Kidney epithelial cell (primary cell): ENCODE measurements at regions not wholly inside any gene's neighbourhood (a gene's known extent, or its start where the extent isn't known, plus 50 kb on each side); places are given as distances from the start of the nearest gene placed in this dataset.

Experiments used
- DNase-seq: peaks from one replicate; pipeline ENCODE4 v3.0.0-alpha.2; 2010; ENCODE audit warnings: low read depth
- H3K27me3 ChIP-seq: 2 replicates; pipeline ENCODE4 v1.6.0; 2011; ENCODE audit warnings: low read length; ENCODE audit not compliant: control insufficient read depth, insufficient read depth
- H3K36me3 ChIP-seq: 2 replicates; pipeline ENCODE4 v1.5.1; 2011; ENCODE audit warnings: low read length; ENCODE audit not compliant: control insufficient read depth, insufficient read depth
- H3K4me3 ChIP-seq: 2 replicates; pipeline ENCODE4 v1.5.1; 2011; ENCODE audit warnings: low read depth, mild to moderate bottlenecking, control low read depth, low read length
- TF ChIP-seq, protein P1 (sequence below): IDR thresholded peaks from 2 replicates; pipeline ENCODE4 v1.5.1; 2011; ENCODE audit warnings: mild to moderate bottlenecking, moderate library complexity, low read length, control low read depth, inconsistent platforms; ENCODE audit not compliant: insufficient read depth, poor library complexity, severe bottlenecking

DNA sequence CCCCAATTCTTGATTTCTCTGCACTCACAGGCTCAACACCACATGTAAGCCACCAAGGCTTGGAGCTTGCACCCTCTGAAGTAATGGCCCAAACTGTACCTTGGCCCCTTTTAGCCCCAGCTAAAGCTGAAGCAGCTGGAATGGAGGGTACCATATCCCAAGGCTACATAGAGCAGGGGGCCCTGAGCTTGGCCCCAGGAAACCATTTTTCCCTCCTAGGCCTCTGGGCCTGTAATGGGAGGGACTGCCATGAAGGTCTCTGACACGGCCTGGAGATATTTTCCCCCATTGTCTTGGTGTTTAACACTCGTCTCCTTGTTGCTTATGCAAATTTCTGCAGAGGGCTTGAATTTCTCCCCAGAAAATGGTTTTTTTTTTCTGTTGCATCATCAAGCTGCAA, 69.7 kb downstream of the SKA1 start:
- no peak for DNase-seq
- Histone ChIP-seq H3K4me3 (no peak overlapping the region), H3K36me3 (no peaks in the 10 kb centered on the region), H3K27me3 (no peaks in the 10 kb centered on the region)
- TF ChIP-seq, protein P1, sequence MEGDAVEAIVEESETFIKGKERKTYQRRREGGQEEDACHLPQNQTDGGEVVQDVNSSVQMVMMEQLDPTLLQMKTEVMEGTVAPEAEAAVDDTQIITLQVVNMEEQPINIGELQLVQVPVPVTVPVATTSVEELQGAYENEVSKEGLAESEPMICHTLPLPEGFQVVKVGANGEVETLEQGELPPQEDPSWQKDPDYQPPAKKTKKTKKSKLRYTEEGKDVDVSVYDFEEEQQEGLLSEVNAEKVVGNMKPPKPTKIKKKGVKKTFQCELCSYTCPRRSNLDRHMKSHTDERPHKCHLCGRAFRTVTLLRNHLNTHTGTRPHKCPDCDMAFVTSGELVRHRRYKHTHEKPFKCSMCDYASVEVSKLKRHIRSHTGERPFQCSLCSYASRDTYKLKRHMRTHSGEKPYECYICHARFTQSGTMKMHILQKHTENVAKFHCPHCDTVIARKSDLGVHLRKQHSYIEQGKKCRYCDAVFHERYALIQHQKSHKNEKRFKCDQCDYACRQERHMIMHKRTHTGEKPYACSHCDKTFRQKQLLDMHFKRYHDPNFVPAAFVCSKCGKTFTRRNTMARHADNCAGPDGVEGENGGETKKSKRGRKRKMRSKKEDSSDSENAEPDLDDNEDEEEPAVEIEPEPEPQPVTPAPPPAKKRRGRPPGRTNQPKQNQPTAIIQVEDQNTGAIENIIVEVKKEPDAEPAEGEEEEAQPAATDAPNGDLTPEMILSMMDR, result no peak

DNA sequence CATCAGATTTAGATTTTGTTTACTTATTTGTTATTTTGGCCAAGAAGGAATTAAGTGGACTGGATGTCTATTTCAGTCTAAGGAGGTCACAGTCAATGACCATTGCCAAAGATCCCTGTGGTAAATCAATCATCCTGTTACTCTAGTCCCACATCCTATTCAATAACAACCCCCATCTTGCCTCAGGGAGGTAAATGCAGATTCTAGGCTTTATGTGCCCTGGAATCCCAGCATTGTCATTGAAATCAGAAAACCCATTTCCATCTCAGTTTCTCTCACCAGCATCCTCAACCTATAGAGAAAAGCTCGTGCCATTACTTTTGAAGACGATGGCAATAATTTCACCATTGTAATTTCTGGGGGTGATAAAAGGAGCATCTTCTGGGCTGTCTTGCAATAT, 71.8 kb downstream of the SKA1 start:
- no peaks in the 10 kb centered on the region for H3K27me3 ChIP-seq
- DNase-seq, result no peak
- H3K36me3 ChIP-seq, result no peaks in the 10 kb centered on the region
- TF ChIP-seq, protein P1, result no peak
- H3K4me3 ChIP-seq, result no peak overlapping the region

DNA sequence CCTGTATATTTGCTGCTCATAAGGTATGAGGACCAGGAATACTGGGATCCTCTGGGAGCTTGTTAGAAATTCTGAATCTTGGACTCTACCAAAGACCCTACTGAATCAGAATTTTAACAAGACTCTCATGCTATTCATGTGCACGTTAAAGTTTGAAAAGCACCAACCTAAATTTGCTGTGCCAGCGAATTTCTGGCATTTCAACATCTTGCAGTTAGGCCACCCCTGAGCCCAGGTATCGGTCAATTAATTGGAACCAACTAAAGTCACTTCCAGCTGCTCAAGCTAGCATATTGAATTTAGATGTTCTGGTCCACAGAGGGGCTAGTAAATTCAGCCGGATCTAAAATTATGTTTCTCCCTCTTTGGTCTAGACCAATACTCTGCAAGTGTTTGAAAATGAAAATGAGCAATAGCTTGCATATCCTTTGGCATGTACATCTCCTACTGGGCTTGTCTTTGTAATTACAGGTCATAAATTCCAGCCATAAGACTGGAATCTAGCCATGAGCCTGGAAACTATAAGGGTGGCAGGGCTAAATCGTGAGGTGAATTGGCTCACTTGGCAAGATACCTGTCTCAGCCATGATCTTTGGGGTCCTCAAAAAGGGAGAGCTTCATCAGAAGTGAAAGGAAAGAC, 72.4 kb downstream of the SKA1 start:
- Histone ChIP-seq H3K4me3 (no peak overlapping the region), H3K27me3 (no peaks in the 10 kb centered on the region), H3K36me3 (no peaks in the 10 kb centered on the region)
- TF ChIP-seq, protein P1, result no peak
- no peak for DNase-seq

DNA sequence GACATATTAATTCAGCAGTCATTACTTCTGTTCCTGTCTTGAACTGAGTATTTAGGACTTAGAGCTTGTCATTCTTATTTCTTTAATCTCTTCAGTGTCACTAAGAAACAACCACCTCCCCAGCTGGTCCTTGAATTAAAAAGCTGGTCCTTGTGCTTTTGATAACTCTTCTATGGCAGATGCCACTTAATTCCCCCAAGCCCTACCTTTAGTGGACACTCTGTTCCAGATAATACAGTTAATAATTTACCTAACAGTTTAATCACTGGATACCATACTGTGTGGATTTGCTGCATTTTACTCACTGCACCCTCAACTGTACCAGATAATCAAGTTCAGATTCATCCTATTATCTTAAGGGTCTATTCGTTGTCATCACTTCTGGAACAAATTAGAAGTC, 73.1 kb downstream of the SKA1 start:
- Histone ChIP-seq H3K4me3 (no peak overlapping the region), H3K36me3 (no peaks in the 10 kb centered on the region), H3K27me3 (no peaks in the 10 kb centered on the region)
- no peak for DNase-seq
- TF ChIP-seq, protein P1, result no peak

DNA sequence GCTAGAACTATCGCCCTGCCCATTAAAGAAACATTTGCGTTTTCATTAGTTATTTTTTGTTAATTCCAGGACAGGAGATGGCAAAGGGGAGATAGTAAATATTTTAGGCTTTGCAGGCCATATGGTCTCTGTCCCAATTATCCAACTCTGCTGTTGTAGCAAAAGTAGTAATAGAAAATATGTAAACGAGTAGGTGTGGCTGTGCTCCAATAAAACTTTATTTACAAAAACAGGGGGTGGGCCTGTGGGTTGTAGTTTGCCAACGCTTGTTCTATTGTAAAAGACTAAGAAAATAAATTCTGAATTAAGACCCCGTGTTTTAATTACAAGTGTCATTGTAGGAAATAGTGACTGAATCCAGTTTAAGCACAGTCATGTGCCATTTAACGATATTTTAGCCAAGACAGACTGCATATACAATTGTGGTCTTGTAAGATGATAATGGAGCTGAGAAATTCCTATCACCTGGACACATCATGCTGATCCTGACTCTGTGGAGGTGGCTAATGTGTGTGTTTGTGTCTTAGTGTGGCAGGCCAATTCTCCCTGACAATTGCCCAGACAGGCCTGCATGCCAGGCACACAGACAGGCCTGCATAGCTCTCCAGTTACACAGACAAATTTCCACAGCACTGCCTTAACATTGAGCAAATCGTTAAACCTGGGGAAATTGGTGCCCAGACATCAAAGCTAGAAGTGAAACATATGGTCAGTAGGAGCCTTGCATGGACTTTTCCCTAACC, 76.4 kb downstream of the SKA1 start:
- no peak for DNase-seq
- Histone ChIP-seq H3K36me3 (no peaks in the 10 kb centered on the region), H3K27me3 (no peaks in the 10 kb centered on the region), H3K4me3 (no peak overlapping the region)
- TF ChIP-seq, protein P1, result no peak

DNA sequence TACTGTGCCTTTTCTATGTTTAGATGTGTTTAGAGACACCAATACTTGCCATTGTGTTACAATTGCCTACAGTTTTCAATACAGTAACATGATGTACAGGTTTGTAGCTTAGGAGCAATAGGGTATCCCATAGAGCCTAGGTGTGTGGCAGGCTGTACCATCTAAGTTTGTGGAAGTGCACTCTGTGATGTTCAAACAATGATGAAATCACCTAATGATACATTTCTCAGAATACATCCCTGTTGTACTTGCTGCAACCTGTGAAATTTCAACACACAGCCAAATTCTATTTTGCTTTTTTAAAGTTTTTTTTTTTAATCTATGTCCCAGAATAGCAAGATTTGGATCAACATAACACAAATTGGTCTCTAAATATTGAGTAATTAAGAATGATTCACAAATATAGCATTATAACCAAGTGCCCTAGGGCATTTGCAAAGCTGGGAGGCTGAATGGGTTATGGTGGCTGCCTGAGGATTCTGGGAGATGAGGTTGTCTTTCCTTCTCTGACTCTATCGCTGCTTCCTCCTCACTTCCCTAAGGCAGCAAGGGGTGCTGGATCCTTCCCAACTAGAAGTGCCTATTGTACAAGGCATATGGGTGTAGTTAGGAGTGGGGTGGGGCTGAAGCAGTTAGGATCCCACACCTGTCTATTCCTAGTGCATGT, 78.3 kb downstream of the SKA1 start:
- no peaks in the 10 kb centered on the region for H3K27me3 ChIP-seq
- H3K36me3 ChIP-seq, result no peaks in the 10 kb centered on the region
- H3K4me3 ChIP-seq, result no peak overlapping the region
- TF ChIP-seq, protein P1, result no peak
- no peak for DNase-seq
